ENCODE measurements at regions not wholly inside any gene's neighbourhood (a gene's known extent, or its start where the extent isn't known, plus 50 kb on each side); places are given as distances from the start of the nearest gene placed in this dataset.
"Not testable (repeated sequence)": the region's sequence is repeated elsewhere in the genome, so short reads cannot be mapped to it uniquely, and the experiment has no call there.

DNA sequence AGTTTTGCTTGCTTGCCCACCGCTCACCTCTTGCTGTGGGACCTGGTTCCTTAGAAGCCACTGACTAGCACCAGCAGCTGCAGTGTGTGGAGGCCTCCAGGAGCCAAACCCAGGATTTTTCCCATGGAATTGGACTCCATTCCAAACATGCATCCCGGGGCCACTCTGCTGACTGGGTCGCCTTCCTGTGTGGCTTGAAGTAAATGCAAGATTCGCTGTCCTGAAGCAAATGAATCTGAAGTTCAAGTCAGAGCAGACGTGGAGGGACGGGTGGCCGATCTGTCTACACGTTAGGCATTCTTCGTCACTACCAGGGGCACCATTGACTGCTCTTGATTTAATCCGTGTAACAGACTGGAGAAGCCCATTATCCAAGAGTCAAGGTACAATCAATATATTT lies 109.0 kb downstream of the SHOX start:
- ChIA-PET CTCF (no interaction called here), POLR2A (no interaction called here)
- Mint-ChIP-seq H3K9me3 (ENCODE audit: unreplicated experiment) (peaks cover 37% of the 10 kb centered on the region), H3K27ac (ENCODE audit: low read depth, unreplicated experiment) (no peak overlapping the region), H3K27me3 (ENCODE audit: insufficient read depth, unreplicated experiment) (no peaks in the 10 kb centered on the region), H3K4me1 (ENCODE audit: insufficient read depth, unreplicated experiment) (no peaks in the 10 kb centered on the region), H3K4me3 (ENCODE audit: unreplicated experiment) (no peak overlapping the region), H3K36me3 (ENCODE audit: insufficient read depth, unreplicated experiment) (no peaks in the 10 kb centered on the region)
- TF ChIP-seq, protein P1, sequence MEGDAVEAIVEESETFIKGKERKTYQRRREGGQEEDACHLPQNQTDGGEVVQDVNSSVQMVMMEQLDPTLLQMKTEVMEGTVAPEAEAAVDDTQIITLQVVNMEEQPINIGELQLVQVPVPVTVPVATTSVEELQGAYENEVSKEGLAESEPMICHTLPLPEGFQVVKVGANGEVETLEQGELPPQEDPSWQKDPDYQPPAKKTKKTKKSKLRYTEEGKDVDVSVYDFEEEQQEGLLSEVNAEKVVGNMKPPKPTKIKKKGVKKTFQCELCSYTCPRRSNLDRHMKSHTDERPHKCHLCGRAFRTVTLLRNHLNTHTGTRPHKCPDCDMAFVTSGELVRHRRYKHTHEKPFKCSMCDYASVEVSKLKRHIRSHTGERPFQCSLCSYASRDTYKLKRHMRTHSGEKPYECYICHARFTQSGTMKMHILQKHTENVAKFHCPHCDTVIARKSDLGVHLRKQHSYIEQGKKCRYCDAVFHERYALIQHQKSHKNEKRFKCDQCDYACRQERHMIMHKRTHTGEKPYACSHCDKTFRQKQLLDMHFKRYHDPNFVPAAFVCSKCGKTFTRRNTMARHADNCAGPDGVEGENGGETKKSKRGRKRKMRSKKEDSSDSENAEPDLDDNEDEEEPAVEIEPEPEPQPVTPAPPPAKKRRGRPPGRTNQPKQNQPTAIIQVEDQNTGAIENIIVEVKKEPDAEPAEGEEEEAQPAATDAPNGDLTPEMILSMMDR (IDR thresholded peaks at IDR 0.05; ENCODE audit: unreplicated experiment) = no peak
- DNase-seq (ENCODE audit: unreplicated experiment) = no peak
- BruUV-seq (replicated peaks) = no TSS peak
- intact Hi-C loops (cut with micrococcal nuclease) = no loop called here

DNA sequence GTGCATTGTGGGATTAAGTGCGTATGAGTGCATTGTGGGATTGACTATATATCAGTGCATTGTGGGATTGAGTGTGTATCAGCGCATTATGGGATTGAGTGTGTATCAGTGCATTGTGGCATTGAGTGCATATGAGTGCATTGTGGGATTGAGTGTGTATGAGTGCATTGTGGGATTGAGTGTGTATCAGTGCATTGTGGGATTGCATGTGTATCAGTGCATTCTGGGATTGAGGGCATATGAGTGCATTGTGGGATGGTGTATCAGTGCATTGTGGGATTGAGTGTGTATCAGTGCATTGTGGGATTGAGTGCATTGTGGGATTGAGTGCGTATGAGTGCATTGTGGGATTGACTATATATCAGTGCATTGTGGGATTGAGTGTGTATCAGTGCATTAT lies 106.4 kb downstream of the SHOX start:
- H3K4me3 Mint-ChIP-seq (ENCODE audit: unreplicated experiment); H3K27ac Mint-ChIP-seq (ENCODE audit: low read depth, unreplicated experiment); H3K4me1 Mint-ChIP-seq (ENCODE audit: insufficient read depth, unreplicated experiment); POLR2A ChIA-PET; intact Hi-C loops (cut with micrococcal nuclease); H3K36me3 Mint-ChIP-seq (ENCODE audit: insufficient read depth, unreplicated experiment); CTCF ChIA-PET; H3K27me3 Mint-ChIP-seq (ENCODE audit: insufficient read depth, unreplicated experiment); BruUV-seq (replicated peaks); DNase-seq (ENCODE audit: unreplicated experiment): not testable (repeated sequence)
- peaks cover 19% of the 10 kb centered on the region for H3K9me3 Mint-ChIP-seq (ENCODE audit: unreplicated experiment)

DNA sequence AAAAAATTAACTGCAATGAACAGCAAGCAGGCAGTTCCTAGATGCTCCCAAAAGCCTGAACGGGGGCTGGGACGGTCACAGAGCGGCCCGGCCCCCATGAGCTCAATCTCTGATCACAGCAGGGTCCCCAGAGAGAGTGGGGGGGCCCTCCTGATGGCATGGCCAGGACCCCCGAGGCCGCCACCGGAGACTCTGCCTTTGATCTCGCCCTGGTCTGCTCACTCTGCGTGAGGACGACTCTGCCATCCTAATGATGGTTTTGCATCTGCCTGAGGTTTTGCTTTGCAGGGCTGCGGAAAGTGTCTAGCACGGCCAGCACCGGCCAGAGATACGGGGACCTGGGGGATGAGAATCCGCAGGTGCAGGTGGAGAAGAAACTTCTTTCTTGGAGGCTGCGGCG lies 103.8 kb downstream of the SHOX start:
- H3K27me3 Mint-ChIP-seq (ENCODE audit: insufficient read depth, unreplicated experiment) = no peaks in the 10 kb centered on the region
- no peak for DNase-seq (ENCODE audit: unreplicated experiment)
- ChIA-PET POLR2A (no interaction called here), CTCF (no interaction called here)
- no peak overlapping the region for H3K4me3 Mint-ChIP-seq (ENCODE audit: unreplicated experiment)
- no peaks in the 10 kb centered on the region for H3K4me1 Mint-ChIP-seq (ENCODE audit: insufficient read depth, unreplicated experiment)
- H3K9me3 Mint-ChIP-seq (ENCODE audit: unreplicated experiment) = peaks cover 13% of the 10 kb centered on the region
- TF ChIP-seq, protein P1 (IDR thresholded peaks at IDR 0.05; ENCODE audit: unreplicated experiment) = no peak
- intact Hi-C loops (cut with micrococcal nuclease) = no loop called here
- H3K27ac Mint-ChIP-seq (ENCODE audit: low read depth, unreplicated experiment) = no peak overlapping the region
- BruUV-seq (replicated peaks) = no TSS peak
- no peaks in the 10 kb centered on the region for H3K36me3 Mint-ChIP-seq (ENCODE audit: insufficient read depth, unreplicated experiment)

DNA sequence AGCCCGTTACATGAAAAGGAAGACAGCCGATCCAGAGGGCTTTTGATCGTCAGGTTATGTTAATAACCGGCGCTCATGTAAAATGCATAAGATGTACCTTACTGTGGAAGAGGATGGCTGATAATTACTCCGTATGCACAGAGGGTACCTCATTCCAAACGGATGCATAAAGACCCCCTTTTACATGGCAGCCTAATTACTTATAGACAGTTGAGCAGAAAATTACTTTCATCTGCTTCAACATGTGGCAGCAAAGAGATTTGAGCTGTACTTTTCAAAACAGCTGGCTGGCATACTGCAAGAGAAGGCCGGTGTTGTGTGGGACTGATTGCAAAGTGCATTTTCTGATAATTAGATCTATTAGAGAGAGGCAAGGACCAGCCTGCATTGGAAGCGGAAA lies 103.4 kb downstream of the SHOX start:
- Mint-ChIP-seq H3K9me3 (ENCODE audit: unreplicated experiment) (peaks cover 13% of the 10 kb centered on the region), H3K27me3 (ENCODE audit: insufficient read depth, unreplicated experiment) (no peaks in the 10 kb centered on the region), H3K4me1 (ENCODE audit: insufficient read depth, unreplicated experiment) (no peaks in the 10 kb centered on the region), H3K4me3 (ENCODE audit: unreplicated experiment) (no peak overlapping the region), H3K36me3 (ENCODE audit: insufficient read depth, unreplicated experiment) (no peaks in the 10 kb centered on the region), H3K27ac (ENCODE audit: low read depth, unreplicated experiment) (no peak overlapping the region)
- DNase-seq (ENCODE audit: unreplicated experiment) = no peak
- TF ChIP-seq, protein P1 (IDR thresholded peaks at IDR 0.05; ENCODE audit: unreplicated experiment) = no peak
- intact Hi-C loops (cut with micrococcal nuclease) = no loop called here
- ChIA-PET POLR2A (no interaction called here), CTCF (no interaction called here)
- no TSS peak for BruUV-seq (replicated peaks)

DNA sequence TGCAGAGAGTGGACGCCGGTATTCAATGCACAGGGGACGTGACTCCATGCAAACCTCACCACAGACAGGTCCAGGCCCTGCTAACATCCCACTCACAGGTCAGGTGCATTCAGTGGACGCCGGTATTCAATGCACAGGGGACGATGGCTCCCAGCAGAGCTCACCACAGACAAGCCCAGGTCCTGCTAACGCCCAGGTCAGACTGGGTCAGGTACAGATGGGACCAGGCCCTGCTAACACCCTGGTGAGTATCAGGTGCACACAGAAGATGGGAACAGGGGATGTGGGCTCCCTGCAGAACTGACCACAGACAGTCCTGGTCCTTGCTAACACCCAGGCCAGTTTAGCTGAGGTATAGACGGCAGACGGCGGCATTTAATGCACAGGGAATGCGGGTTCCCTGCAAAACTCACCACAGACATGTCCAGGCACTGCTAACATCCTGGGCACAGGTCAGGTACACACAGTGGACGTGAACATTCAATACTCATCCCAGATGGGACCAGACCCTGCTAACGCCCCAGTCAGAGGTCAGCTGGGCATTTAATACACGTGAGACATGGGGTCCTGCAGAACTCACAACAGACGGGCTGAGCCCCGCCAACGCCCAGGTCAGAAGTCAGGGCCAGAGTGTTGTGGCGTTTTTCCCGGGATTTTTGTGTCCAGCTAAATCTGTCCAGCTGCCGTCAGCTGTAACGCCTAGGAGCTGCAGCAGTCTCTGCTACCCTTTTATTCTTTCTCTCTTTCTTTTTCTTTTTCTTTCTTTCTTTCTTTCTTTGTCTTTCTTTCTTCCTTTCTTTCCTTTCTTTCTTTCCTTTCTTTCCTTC lies 99.2 kb downstream of the SHOX start:
- no peaks in the 10 kb centered on the region for H3K36me3 Mint-ChIP-seq (ENCODE audit: insufficient read depth, unreplicated experiment)
- no peaks in the 10 kb centered on the region for H3K27me3 Mint-ChIP-seq (ENCODE audit: insufficient read depth, unreplicated experiment)
- POLR2A ChIA-PET = no interaction called here
- CTCF ChIA-PET = no interaction called here
- intact Hi-C loops (cut with micrococcal nuclease) = no loop called here
- TF ChIP-seq, protein P1 (IDR thresholded peaks at IDR 0.05; ENCODE audit: unreplicated experiment) = no peak
- H3K4me1 Mint-ChIP-seq (ENCODE audit: insufficient read depth, unreplicated experiment) = no peaks in the 10 kb centered on the region
- no peak overlapping the region for H3K4me3 Mint-ChIP-seq (ENCODE audit: unreplicated experiment)
- BruUV-seq (replicated peaks) = no TSS peak
- H3K9me3 Mint-ChIP-seq (ENCODE audit: unreplicated experiment) = peaks cover 28% of the 10 kb centered on the region
- DNase-seq (ENCODE audit: unreplicated experiment) = no peak
- H3K27ac Mint-ChIP-seq (ENCODE audit: low read depth, unreplicated experiment) = no peak overlapping the region

DNA sequence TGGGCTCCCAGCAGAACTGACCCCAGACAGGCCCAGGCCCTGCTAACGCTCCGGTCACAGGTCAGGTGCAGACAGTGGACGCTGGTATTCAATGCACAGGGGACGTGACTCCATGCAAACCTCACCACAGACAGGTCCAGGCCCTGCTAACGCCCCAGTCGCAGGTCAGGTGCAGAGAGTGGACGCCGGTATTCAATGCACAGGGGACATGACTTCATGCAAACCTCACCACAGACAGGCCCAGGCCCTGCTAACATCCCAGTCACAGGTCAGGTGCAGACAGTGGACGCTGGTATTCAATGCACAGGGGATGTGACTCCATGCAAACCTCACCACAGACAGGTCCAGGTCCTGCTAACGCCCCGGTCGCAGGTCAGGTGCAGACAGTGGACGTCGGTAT lies 98.5 kb downstream of the SHOX start:
- peaks cover 28% of the 10 kb centered on the region for H3K9me3 Mint-ChIP-seq (ENCODE audit: unreplicated experiment)
- CTCF ChIA-PET; POLR2A ChIA-PET; H3K4me1 Mint-ChIP-seq (ENCODE audit: insufficient read depth, unreplicated experiment); H3K27ac Mint-ChIP-seq (ENCODE audit: low read depth, unreplicated experiment); DNase-seq (ENCODE audit: unreplicated experiment); intact Hi-C loops (cut with micrococcal nuclease); BruUV-seq (replicated peaks); H3K36me3 Mint-ChIP-seq (ENCODE audit: insufficient read depth, unreplicated experiment); H3K4me3 Mint-ChIP-seq (ENCODE audit: unreplicated experiment); H3K27me3 Mint-ChIP-seq (ENCODE audit: insufficient read depth, unreplicated experiment): not testable (repeated sequence)
